ENCODE measurements at regions not wholly inside any gene's neighbourhood (a gene's known extent, or its start where the extent isn't known, plus 50 kb on each side); places are given as distances from the start of the nearest gene placed in this dataset.

GRCh38 chr7:1359051-1359400 lies 100.2 kb downstream of the MICALL2 start:
- Histone ChIP-seq H3K36me3 (ENCODE audit: control insufficient read depth, insufficient read depth, low read length) (no peaks in the 10 kb centered on the region), H3K9me3 (ENCODE audit: control insufficient read depth, insufficient read depth, low read depth, low read length) (no peaks in the 10 kb centered on the region), H3K27ac (ENCODE audit: insufficient read depth, low read length) (no peak overlapping the region), H3K79me2 (ENCODE audit: control insufficient read depth, insufficient read depth, low read length) (no peaks in the 10 kb centered on the region), H3K4me1 (ENCODE audit: control insufficient read depth, extremely low read depth, insufficient read depth, low read length) (no peaks in the 10 kb centered on the region), H3K9ac (ENCODE audit: insufficient read depth, low read length) (no peak overlapping the region), H2AFZ (ENCODE audit: low read length) (no peak overlapping the region), H3K27me3 (ENCODE audit: control insufficient read depth, insufficient read depth, low read length) (no peaks in the 10 kb centered on the region), H3K4me2 (ENCODE audit: extremely low read depth, insufficient read depth, low read length) (no peak overlapping the region), H4K20me1 (ENCODE audit: control insufficient read depth, extremely low read depth, insufficient read depth, low read length) (no peaks in the 10 kb centered on the region), H3K4me3 (replicated peaks in 1 of 4; ENCODE audit: control extremely low read depth in 1 of 4, insufficient read depth in 1 of 4, low read depth in 3 of 4, low read length in 4 of 4) (no peak overlapping the region)
- TF ChIP-seq EZH2 (IDR thresholded peaks at IDR 0.05; ENCODE audit: low read length, missing control alignments) (no peak), CTCF (conservative IDR thresholded peaks at IDR 0.05 in 1 of 2, IDR thresholded peaks at IDR 0.05 in 1 of 2; ENCODE audit: low read depth in 1 of 2, low read length in 2 of 2) (no peak)
- DNase-seq (ENCODE audit: low read depth in 2 of 2): no peak

GRCh38 chr7:1359681-1360485 lies 99.4 kb downstream of the MICALL2 start:
- H3K4me3 ChIP-seq (replicated peaks in 1 of 4; ENCODE audit: control extremely low read depth in 1 of 4, insufficient read depth in 1 of 4, low read depth in 3 of 4, low read length in 4 of 4): no peak overlapping the region
- H3K27me3 ChIP-seq (ENCODE audit: control insufficient read depth, insufficient read depth, low read length): no peaks in the 10 kb centered on the region
- no peak overlapping the region for H3K27ac ChIP-seq (ENCODE audit: insufficient read depth, low read length)
- DNase-seq (ENCODE audit: low read depth in 2 of 2): no peak
- H4K20me1 ChIP-seq (ENCODE audit: control insufficient read depth, extremely low read depth, insufficient read depth, low read length): no peaks in the 10 kb centered on the region
- no peak overlapping the region for H3K9ac ChIP-seq (ENCODE audit: insufficient read depth, low read length)
- no peaks in the 10 kb centered on the region for H3K9me3 ChIP-seq (ENCODE audit: control insufficient read depth, insufficient read depth, low read depth, low read length)
- H3K79me2 ChIP-seq (ENCODE audit: control insufficient read depth, insufficient read depth, low read length): no peaks in the 10 kb centered on the region
- TF ChIP-seq CTCF (conservative IDR thresholded peaks at IDR 0.05 in 1 of 2, IDR thresholded peaks at IDR 0.05 in 1 of 2; ENCODE audit: low read depth in 1 of 2, low read length in 2 of 2) (no peak), EZH2 (IDR thresholded peaks at IDR 0.05; ENCODE audit: low read length, missing control alignments) (no peak)
- H2AFZ ChIP-seq (ENCODE audit: low read length): no peak overlapping the region
- H3K4me1 ChIP-seq (ENCODE audit: control insufficient read depth, extremely low read depth, insufficient read depth, low read length): no peaks in the 10 kb centered on the region
- no peaks in the 10 kb centered on the region for H3K36me3 ChIP-seq (ENCODE audit: control insufficient read depth, insufficient read depth, low read length)
- H3K4me2 ChIP-seq (ENCODE audit: extremely low read depth, insufficient read depth, low read length): no peak overlapping the region

- Histone ChIP-seq H3K79me2 (ENCODE audit: control insufficient read depth, insufficient read depth, low read length) (no peaks in the 10 kb centered on the region), H3K4me3 (replicated peaks in 1 of 4; ENCODE audit: control extremely low read depth in 1 of 4, insufficient read depth in 1 of 4, low read depth in 3 of 4, low read length in 4 of 4) (no peak overlapping the region), H3K36me3 (ENCODE audit: control insufficient read depth, insufficient read depth, low read length) (no peaks in the 10 kb centered on the region), H3K4me1 (ENCODE audit: control insufficient read depth, extremely low read depth, insufficient read depth, low read length) (no peaks in the 10 kb centered on the region), H3K4me2 (ENCODE audit: extremely low read depth, insufficient read depth, low read length) (no peak overlapping the region), H2AFZ (ENCODE audit: low read length) (no peak overlapping the region), H3K27ac (ENCODE audit: insufficient read depth, low read length) (no peak overlapping the region), H3K9ac (ENCODE audit: insufficient read depth, low read length) (no peak overlapping the region), H4K20me1 (ENCODE audit: control insufficient read depth, extremely low read depth, insufficient read depth, low read length) (no peaks in the 10 kb centered on the region), H3K27me3 (ENCODE audit: control insufficient read depth, insufficient read depth, low read length) (no peaks in the 10 kb centered on the region), H3K9me3 (ENCODE audit: control insufficient read depth, insufficient read depth, low read depth, low read length) (no peaks in the 10 kb centered on the region)
- TF ChIP-seq EZH2 (IDR thresholded peaks at IDR 0.05; ENCODE audit: low read length, missing control alignments) (no peak), CTCF (conservative IDR thresholded peaks at IDR 0.05 in 1 of 2, IDR thresholded peaks at IDR 0.05 in 1 of 2; ENCODE audit: low read depth in 1 of 2, low read length in 2 of 2) (no peak)
- no peak for DNase-seq (ENCODE audit: low read depth in 2 of 2)
Observed at GRCh38 chr7:1360521-1360971, 98.7 kb downstream of the MICALL2 start.
